Fibroblast of skin of right biceps (primary cell): ENCODE measurements at regions not wholly inside any gene's neighbourhood (a gene's known extent, or its start where the extent isn't known, plus 50 kb on each side); places are given as distances from the start of the nearest gene placed in this dataset.
"Not testable (repeated sequence)": the region's sequence is repeated elsewhere in the genome, so short reads cannot be mapped to it uniquely, and the experiment has no call there.

ENCODE experiments used
- DNase-seq: peaks from one replicate; pipeline ENCODE4 v3.0.0-alpha.2; 2013

DNA sequence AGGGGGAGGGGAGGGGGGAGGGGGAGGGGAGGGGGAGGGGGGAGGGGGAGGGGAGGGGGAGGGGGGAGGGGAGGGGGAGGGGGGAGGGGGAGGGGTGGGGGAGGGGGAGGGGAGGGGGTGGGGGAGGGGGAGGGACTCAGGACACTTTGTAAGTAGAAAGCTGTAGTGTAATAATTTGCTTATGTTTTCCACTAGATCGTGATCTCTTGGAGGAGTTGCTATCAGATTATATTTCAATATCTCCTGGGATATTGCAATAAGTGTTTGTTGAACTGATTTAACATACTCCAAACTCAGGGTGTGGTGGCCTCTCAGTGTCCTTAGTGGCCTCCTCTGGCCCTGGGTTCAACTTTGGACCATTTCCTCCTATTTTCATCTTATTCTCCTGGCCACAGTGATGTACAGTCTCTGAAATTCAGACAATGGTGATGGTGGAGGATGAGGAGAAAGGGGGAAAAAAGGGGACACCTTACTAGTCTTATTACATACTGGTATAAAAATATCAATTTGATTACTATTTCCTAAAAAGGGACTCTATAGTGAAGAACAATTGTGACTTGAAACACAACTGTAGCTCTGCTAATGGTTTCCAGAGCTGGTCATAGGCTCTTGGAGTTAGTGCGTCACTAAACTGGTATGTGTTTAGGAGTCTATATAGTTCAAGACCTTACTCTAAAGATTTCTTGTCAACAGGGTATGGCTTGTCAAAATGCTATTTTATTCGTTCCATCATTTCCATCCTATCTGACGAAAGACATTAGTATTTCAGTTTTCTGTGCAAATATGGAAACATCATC, 89.6 kb downstream of the DDX1 start:
- no peak for DNase-seq

DNA sequence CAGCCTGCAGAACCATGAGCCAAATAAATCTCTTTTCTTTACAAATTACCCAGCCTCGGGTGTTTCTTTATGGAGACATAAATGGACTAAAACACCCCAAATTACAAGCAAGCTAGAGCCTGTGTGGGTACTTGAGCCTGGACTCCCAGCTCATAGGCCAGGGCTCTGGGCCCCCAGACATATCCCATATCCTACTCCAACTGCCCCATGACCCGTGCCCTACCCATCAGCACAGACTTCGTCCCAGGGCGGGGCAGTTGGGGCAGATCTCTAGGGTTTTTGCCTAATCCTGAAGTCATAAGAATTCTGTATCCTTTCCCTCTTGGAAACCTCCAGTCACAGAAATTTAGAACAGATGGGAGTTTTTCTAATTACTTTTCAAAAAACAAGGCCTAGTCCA, 90.7 kb downstream of the DDX1 start:
- DNase-seq: no peak

DNA sequence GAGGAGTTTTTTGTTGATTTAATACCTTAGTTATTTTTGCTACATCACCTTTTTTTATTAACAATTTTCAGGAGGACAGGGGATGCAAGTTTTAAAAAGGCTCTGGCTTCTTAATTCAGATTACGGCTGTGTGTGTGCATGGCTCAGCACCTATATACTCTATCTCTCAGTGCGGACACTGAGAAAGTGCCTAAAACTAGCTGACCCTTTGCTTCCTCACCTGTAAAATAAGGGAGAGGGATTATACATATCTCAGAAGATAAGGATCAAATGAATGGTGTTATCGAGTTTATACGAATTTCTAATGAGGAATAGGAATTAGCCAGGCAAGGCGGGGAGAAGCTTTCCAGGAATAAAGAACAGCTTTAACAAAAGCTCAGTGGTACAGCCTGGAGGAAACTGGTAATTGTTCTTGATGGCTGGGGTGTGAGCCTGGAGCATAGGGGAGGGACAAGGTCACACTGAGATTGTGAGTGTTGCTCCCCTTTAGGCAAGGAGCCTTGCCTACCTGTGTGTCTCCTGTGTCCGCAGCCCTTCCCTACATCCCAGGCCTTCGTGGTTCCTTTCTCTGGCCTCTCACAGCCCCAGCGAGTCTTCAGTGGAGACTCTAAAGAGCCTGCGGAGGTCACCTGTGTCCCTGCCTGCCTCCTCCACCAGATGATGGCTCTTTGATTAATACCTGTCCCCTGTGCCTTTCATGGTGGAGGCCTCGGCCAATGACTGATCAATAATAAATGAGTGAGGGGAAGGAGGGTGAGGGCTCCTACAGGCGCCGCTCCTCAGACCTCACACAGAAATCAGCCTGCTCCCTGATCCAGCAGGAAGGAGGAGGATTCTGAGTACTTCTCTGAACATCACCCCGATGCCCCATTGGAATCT, 92.7 kb downstream of the DDX1 start:
- no peak for DNase-seq

DNA sequence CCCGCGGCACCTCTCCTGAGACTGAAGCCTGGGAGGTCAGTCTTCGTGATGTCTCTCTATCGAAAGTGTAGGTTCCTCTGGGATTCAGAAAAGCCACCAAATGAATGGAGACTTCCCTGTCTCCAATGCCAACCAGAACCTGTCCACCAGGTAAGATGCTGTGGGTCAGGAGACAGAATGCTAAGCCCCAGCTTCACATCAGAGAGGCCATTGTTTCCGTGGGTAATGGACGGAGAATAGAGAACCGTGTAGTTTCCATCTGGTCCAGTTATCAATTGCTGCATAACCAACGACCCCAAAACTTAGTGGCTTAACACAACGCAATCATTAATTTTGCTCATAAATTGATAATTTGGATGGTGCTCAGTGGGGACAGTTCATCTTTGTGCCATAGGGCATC, 93.5 kb downstream of the DDX1 start:
- DNase-seq: no peak

DNA sequence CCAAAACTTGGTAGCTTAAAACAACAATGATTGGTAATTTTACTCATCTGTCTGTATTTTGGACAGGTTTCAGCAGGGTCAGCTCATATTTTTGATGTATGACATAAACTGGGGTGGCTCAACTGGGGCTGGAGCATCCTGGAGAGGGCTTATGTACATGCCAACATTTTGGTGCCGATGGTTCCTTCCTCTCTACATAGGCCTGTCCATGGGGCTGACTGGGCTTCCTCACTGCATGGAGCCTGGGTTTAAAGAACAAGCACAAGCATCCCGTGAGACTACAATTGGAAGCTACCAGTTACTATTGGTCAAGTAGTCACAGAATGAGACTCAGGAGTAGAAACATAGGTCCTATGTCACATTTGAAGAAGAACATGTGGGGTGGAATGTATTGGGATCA, 95.0 kb downstream of the DDX1 start:
- DNase-seq: no peak

DNA sequence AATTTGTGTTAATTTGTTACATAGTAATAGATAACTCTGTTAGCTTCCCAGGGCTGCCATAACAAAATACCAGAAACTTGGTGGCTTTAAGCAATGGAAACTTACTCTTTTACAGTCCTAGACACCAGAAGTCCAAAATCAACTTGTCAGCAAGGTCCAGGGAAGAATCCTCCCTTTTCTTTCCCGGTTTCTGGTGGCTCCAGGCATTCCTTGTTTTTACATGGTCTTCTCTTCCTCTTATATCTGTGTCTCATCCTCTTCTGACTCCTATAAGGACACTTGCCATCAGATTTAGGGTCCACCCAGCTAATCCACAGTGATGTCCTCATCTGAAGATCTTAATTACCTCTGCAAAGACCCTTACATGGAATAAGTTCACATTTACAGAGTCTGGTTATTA, 95.6 kb downstream of the DDX1 start:
- no peak for DNase-seq

- DNase-seq: no peak
Measured at GRCh38 chr2:15687720-15688119, 96.1 kb downstream of the DDX1 start.

DNA sequence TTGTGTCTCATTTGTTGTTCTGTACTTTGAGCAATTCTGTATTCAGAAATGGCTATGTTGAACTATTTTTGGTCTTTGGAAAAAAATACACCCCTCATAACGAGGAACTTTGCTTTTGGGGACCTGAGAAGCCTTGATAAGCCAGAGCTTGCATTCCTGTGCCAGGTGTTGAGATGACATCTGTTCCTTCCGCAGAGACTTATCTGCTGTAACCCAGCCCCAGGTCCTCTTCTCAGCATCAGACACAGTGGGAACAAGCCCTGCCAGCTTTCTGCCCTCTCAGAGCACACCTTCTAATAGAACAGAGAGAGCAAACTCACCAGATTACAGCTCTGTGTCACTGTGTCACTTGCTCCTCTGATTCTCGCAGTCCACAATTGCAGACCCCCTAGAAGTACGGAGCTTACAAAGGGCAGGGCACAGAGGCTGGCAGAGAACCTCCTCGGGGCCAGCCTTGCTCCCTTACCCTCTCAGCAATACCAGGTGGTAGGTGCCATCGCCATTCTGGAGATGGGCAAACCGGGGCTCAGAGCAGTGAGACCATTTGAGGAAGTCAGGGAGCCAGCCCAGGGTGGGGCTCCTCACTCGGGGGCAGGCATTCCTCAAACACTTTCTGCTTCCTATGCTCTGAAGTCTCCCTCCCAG, 97.4 kb downstream of the DDX1 start:
- DNase-seq: no peak

DNA sequence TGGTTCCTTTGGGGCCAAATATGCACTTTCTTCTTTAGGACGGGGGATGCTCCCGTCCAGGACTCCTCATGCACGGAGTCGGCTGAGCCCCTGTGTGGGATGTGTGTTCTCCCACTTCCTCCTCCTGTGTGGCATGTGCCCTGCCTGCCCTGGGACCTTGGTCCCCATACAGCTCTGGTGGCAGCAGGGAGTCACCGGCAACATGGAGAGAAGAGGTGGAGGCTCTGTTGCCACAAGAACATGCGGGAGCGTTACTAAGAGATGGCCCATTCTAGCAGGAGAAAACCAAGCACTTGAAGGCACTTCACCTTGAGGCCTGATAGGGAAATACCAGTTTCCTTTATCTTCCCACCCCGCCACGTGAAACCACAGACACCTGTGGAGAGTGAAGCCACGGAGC, 98.0 kb downstream of the DDX1 start:
- no peak for DNase-seq

GRCh38 chr2:15691586-15692310, 100.1 kb downstream of the DDX1 start:
- DNase-seq: no peak

DNA sequence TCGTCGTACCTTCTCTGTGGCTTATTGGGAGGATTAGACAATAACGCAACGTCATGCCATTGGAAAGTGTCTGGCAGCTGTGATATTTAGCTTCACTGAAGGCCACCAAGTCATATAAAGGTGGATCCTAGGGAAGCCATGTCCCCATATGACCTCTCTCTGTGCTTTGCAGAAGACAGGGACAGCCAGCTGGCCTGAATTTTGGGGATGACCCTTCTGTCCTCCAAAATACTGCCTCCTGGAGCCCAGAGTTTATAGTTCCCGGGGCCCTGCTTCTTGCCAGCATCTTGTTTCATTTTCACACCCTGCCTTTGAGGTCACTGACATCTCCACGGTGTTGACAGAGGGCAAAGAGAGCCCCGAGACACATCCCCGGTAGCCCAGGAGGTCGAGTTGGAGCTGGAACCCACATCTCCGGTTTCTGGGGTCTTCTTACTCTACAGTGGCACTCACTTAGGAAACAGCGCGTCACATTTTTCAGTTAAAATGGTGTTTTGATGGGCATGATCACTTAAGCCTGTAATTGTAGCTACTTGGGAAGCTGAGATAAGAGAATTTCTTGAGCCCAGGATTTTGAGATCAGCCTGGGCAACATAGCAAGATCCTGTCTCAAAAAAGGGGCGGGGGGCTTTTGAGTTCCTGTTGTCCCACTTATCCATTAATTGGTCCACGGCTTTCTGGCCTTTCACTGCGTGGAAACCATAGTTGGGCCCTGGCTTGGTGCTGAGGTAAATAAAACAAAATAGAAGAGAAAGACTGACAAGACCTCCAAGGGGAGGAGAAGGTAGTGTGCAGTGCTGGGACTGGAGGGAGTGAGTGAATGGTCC, 101.1 kb downstream of the DDX1 start:
- no peak for DNase-seq

DNA sequence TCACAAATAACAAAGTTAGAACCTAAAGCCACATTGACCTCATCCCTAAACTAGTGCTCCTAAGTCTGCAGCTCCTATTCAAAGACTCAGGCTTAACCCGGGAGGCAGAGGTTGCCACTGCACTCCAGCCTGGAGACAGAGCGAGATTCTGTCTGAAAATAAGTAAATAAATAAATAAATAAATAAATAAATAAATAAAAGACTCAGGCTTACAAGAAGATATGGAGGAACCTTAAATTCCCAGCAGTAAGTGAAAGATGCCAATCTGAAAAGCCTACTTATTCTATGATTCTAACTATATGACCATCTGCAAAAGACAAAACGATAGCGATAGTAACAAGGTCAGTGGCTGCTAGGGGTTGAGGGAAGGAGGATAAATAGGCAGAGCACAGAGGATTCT, 101.7 kb downstream of the DDX1 start:
- no peak for DNase-seq

DNA sequence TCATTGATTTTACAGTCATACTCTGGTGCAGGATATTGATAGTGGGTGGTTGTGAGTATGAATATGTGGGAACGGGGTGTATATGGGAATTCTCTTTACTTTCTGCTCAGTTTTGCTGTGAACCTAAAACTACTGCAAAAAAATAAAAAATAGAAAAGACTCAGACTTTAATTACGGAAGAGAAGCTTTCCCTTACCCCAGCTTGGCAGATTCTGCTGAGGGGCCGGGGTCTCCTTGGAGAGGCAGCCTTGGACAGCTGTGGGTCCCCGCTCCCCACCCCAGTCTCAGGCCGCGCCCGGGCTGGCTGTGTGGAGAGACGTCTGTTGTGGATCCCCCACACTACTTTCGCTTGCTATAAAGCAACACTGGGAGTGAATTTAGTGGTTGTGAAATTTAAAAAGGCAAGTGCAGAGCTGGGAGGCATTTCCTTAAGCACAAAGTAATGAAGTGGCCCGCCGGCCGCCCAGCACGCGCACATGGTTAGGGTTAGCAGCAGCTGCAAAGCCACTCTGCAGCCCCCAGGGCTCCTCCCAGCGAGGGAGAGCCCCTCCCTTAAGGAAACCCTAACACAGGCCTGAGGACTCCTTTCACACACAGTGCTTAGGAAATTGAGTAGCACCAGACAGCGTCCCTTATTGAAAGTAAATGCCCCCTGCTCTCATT, 102.4 kb downstream of the DDX1 start:
- no peak for DNase-seq

- DNase-seq: no peak
Measured at GRCh38 chr2:15694589-15694986, 102.9 kb downstream of the DDX1 start.

DNA sequence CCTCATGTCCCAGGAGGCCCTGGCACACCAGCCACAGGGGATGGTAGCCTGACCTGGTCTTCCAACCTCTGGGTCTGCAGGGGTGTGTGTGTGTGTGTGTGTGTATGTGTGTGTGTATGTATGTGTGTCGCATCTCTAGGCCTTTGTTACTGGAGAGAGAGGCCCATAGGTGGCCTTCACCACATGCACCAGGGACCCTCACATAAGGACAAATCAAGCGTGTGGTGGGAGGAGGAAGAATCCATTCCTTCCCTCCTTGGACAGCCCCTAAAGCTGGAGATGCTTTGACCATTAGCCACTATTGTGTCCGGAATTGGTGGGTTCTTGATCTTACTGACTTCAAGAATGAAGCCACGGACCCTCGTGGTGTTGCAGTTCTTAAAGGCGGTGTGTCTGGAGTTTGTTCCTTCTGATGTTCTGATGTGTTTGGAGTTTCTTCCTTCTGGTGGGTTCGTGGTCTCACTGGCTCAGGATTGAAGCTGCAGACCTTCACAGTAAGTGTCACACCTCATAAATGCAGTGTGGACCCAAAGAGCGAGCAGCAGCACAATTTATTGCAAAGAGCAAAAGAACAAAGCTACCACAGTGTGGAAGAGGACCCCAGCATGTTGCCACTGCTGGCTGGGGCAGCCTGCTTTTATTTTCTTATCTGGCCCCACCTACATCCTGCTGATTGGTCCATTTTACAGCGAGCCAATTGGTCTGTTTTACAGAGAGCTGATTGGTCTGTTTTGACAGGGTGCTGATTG, 104.1 kb downstream of the DDX1 start:
- no peak for DNase-seq

DNA sequence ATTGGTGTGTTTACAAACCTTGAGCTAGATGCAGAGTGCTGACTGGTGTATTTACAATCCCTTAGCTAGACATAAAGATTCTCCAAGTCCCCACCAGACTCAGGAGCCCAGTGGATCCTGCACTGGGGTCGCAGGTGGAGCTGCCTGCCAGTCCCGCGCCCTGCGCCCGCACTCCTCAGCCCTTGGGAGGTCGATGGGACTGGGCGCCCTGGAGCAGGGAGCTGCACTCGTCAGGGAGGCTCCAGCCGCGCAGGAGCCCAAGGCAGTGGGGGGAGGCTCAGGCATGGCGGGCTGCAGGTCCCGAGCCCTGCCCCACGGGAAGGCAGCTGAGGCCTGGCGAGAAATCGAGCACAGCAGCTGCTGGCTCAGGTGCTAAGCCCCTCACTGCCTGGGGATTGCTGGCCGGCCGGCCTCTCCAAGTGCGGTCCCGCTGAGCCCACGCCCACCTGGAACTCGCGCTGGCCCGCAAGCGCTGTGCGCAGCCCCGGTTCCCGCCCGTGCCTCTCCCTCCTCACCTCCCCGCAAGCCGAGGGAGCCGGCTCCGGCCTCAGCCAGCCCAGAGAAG, 105.0 kb downstream of the DDX1 start:
- DNase-seq: not testable (repeated sequence)

DNA sequence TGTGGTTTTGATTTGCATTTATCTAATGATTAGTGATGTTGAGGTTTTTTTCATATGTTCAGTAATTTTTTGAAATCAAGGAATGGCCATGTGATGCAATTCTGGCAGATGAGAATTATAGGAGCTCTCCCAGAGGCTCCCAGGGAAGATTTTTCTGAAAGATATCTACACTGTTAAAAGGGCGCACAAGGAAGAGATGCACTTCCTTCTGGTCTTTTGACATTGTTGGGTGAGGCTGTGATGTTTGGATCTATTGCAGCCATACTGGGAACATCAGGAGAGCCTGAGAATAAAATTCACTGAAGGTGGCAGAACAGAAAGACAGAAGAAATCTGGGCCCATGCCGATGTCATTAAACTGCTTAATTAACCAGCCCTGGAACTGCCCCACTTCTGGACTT, 108.5 kb downstream of the DDX1 start:
- DNase-seq: no peak

GRCh38 chr2:15700599-15701340, 109.1 kb downstream of the DDX1 start:
- no peak for DNase-seq

DNA sequence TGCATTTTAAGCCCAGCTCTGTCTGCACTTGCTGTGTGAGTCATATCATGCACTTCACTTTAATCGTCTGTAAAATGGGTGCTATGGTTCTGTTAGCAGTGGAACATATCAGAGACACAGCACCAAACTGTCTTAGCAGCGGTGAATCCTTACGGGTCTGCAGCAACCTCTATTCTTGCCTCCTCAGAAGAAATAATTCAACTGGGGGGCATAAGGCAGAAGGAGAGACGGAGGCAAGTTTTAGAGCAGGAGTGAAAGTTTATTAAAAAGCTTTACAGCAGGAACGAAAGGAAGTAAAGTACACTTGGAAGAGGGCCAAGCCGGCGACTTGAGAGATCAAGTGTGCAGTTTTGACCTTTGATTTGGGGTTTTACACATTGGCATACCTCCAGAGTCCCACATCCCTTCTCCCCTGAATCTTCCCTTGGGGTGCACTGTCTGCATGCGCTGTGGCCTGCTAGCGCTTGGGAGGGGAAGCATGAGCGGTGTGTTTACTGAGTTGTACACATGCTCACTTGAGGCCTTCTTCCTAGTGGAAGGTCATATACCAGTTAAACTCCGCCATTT, 109.8 kb downstream of the DDX1 start:
- no peak for DNase-seq
